Activated CD8-positive, alpha-beta memory T cell treated with anti-CD3 and anti-CD28 coated beads for 4 hours (primary cell): ENCODE measurements at regions not wholly inside any gene's neighbourhood (a gene's known extent, or its start where the extent isn't known, plus 50 kb on each side); places are given as distances from the start of the nearest gene placed in this dataset.

ENCODE experiments used
- DNase-seq, 2 donors: peaks; one replicate each; pipeline ENCODE4 v3.0.0-alpha.2; 2020; ENCODE audit warnings: low read depth in 2 of 2

GRCh38 chr16:85376292-85377095 is 236.6 kb upstream of the GSE1 start:
- DNase-seq, result no peak

- no peak for DNase-seq
These were observed 235.6 kb upstream of the GSE1 start for GRCh38 chr16:85377388-85378144.

- DNase-seq, result no peak
These were observed 234.7 kb upstream of the GSE1 start for GRCh38 chr16:85378145-85379040.

GRCh38 chr16:85379041-85380001 is 233.8 kb upstream of the GSE1 start:
- no peak for DNase-seq

- DNase-seq, result no peak
These were observed 233.1 kb upstream of the GSE1 start for GRCh38 chr16:85380002-85380395.

GRCh38 chr16:85380905-85381737 is 232.0 kb upstream of the GSE1 start:
- DNase-seq, result no peak

GRCh38 chr16:85381738-85382592 is 231.2 kb upstream of the GSE1 start:
- DNase-seq, result no peak

GRCh38 chr16:85382717-85383118 is 230.4 kb upstream of the GSE1 start:
- no peak for DNase-seq

- DNase-seq, result no peak
These were observed 229.0 kb upstream of the GSE1 start for GRCh38 chr16:85383836-85384832.

- no peak for DNase-seq
These were observed 228.2 kb upstream of the GSE1 start for GRCh38 chr16:85384833-85385462.

- DNase-seq, result no peak
These were observed 227.4 kb upstream of the GSE1 start for GRCh38 chr16:85385463-85386331.

GRCh38 chr16:85386467-85387170 is 226.5 kb upstream of the GSE1 start:
- no peak for DNase-seq

GRCh38 chr16:85387171-85387507 is 226.0 kb upstream of the GSE1 start:
- DNase-seq, result no peak

- no peak for DNase-seq
These were observed 225.3 kb upstream of the GSE1 start for GRCh38 chr16:85387731-85388295.

GRCh38 chr16:85389679-85390470 is 223.2 kb upstream of the GSE1 start:
- DNase-seq, result no peak
